AG20443 (cell line): ENCODE measurements at regions not wholly inside any gene's neighbourhood (a gene's known extent, or its start where the extent isn't known, plus 50 kb on each side); places are given as distances from the start of the nearest gene placed in this dataset.

Source experiments
- DNase-seq: peaks from one replicate; pipeline ENCODE4 v3.0.0; 2012; ENCODE audit warnings: low spot score, mixed read lengths

GRCh38 chr5:96072138-96072790 lies 110.6 kb upstream of the ELL2 start:
- no peak for DNase-seq

GRCh38 chr5:96070622-96071225 lies 109.1 kb upstream of the ELL2 start:
- no peak for DNase-seq

- DNase-seq, result peak; percentile 70
These were observed 106.4 kb upstream of the ELL2 start for GRCh38 chr5:96067894-96068614.

- no peak for DNase-seq
These were observed 105.6 kb upstream of the ELL2 start for GRCh38 chr5:96067251-96067650.

- DNase-seq, result no peak
These were observed 104.7 kb upstream of the ELL2 start for GRCh38 chr5:96066386-96066719.

GRCh38 chr5:96065685-96066385 lies 104.2 kb upstream of the ELL2 start:
- no peak for DNase-seq

GRCh38 chr5:96064877-96065276 lies 103.2 kb upstream of the ELL2 start:
- DNase-seq, result no peak

- no peak for DNase-seq
These were observed 101.2 kb upstream of the ELL2 start for GRCh38 chr5:96062836-96063235.

GRCh38 chr5:96058084-96058483 lies 96.4 kb upstream of the ELL2 start:
- no peak for DNase-seq

GRCh38 chr5:96054311-96055030 lies 92.8 kb upstream of the ELL2 start:
- no peak for DNase-seq

GRCh38 chr5:96053063-96053735 lies 91.5 kb upstream of the ELL2 start:
- no peak for DNase-seq

GRCh38 chr5:96052374-96052773 lies 90.7 kb upstream of the ELL2 start:
- DNase-seq, result no peak

GRCh38 chr5:96051401-96051830 lies 89.8 kb upstream of the ELL2 start:
- DNase-seq, result no peak

GRCh38 chr5:96050273-96050880 lies 88.7 kb upstream of the ELL2 start:
- no peak for DNase-seq

GRCh38 chr5:96049398-96050272 lies 88.0 kb upstream of the ELL2 start:
- peak; percentile 58 for DNase-seq

GRCh38 chr5:96048763-96049162 lies 87.1 kb upstream of the ELL2 start:
- no peak for DNase-seq

GRCh38 chr5:96045888-96046287 lies 84.2 kb upstream of the ELL2 start:
- DNase-seq, result no peak

- DNase-seq, result no peak
These were observed 81.8 kb upstream of the ELL2 start for GRCh38 chr5:96043446-96043845.

GRCh38 chr5:96037128-96037527 lies 75.5 kb upstream of the ELL2 start:
- peak; percentile 10 for DNase-seq

- DNase-seq, result no peak
These were observed 74.7 kb upstream of the ELL2 start for GRCh38 chr5:96036301-96036700.
